Tibial artery (tissue), 4 donors: ENCODE measurements at regions not wholly inside any gene's neighbourhood (a gene's known extent, or its start where the extent isn't known, plus 50 kb on each side); places are given as distances from the start of the nearest gene placed in this dataset.

ENCODE experiments used
- DNase-seq, 2 donors: peaks; one replicate each; pipeline ENCODE4 v3.0.0-alpha.2; 2019
- H3K27ac ChIP-seq, 2 donors: fragments of 200-600 bp; sonication (generic) in 1 of 2; 1 replicate in 1 of 2; 2 replicates in 1 of 2; pipeline ENCODE4 v1.5.1; 2018 to 2019; ENCODE audit warnings: mild to moderate bottlenecking in 1 of 2
- H3K27me3 ChIP-seq, 2 donors: fragments of 200-600 bp; sonication (generic) in 1 of 2; one replicate each; pipeline versions ENCODE4 v1.5.1 to v1.6.0; 2016 to 2019
- H3K36me3 ChIP-seq, 3 donors: fragments of 200-600 bp; sonication (generic) in 2 of 3; one replicate each; pipeline ENCODE4 v1.5.1; 2016 to 2019; ENCODE audit warnings: mild to moderate bottlenecking in 2 of 3
- H3K4me1 ChIP-seq, 4 donors: fragments of 200-600 bp; sonication (generic) in 2 of 4; 1 replicate in 3 of 4; 2 replicates in 1 of 4; pipeline ENCODE4 v1.5.1; 2016 to 2019
- H3K4me3 ChIP-seq, 2 donors: fragments of 200-600 bp; sonication (generic) in 1 of 2; 1 replicate in 1 of 2; 2 replicates in 1 of 2; pipeline ENCODE4 v1.5.1; 2018 to 2019; ENCODE audit warnings: mild to moderate bottlenecking in 2 of 2
- H3K9me3 ChIP-seq, 3 donors: fragments of 200-600 bp; sonication (generic) in 1 of 3; one replicate each; pipeline ENCODE4 v1.5.1; 2016 to 2019
- CTCF ChIP-seq, 2 experiments: fragments of 200-600 bp in 1 of 2; fragments of 450-650 bp in 1 of 2; IDR thresholded peaks; one replicate each; pipeline ENCODE4 v1.5.1; 2017 to 2019; ENCODE audit warnings: antibody characterized with exemption in 2 of 2, mild to moderate bottlenecking in 1 of 2, moderate library complexity in 1 of 2
- intact Hi-C: fragments of 100-400 bp; cut with DNase I; formaldehyde crosslinking; loops from one replicate; pipeline ENCODE4 v1.15.0; 2023; ENCODE audit warnings: low total_unique reads

- no peak for DNase-seq
- no peak overlapping the region for H3K27ac ChIP-seq
- no peaks in the 10 kb centered on the region for H3K36me3 ChIP-seq
- no peak overlapping the region for H3K4me3 ChIP-seq
- H3K4me1 ChIP-seq: peaks cover 0 to 16% (median 8%) of the 10 kb centered on the region in 4 donors
- TF ChIP-seq CTCF (IDR thresholded peaks at IDR 0.05): no peak
- H3K27me3 ChIP-seq: no peaks in the 10 kb centered on the region
- intact Hi-C loops: no loop called here
- no peaks in the 10 kb centered on the region for H3K9me3 ChIP-seq
Observed at GRCh38 chr1:67627336-67627735, 57.7 kb upstream of the GADD45A start.

GRCh38 chr1:67627906-67628305 lies 57.1 kb upstream of the GADD45A start:
- DNase-seq: no peak
- no peak for TF ChIP-seq CTCF (IDR thresholded peaks at IDR 0.05)
- H3K27me3 ChIP-seq: no peaks in the 10 kb centered on the region
- no peaks in the 10 kb centered on the region for H3K9me3 ChIP-seq
- no peak overlapping the region for H3K27ac ChIP-seq
- H3K36me3 ChIP-seq: no peaks in the 10 kb centered on the region
- intact Hi-C loops: no loop called here
- peaks cover 0 to 16% (median 8%) of the 10 kb centered on the region in 4 donors for H3K4me1 ChIP-seq
- H3K4me3 ChIP-seq: no peak overlapping the region

GRCh38 chr1:67629370-67630075 lies 55.5 kb upstream of the GADD45A start:
- intact Hi-C loops: no loop called here
- H3K36me3 ChIP-seq: no peaks in the 10 kb centered on the region
- DNase-seq: no peak
- H3K27ac ChIP-seq: no peak overlapping the region
- no peak overlapping the region for H3K4me3 ChIP-seq
- H3K27me3 ChIP-seq: no peaks in the 10 kb centered on the region
- peaks cover 0 to 16% (median 8%) of the 10 kb centered on the region in 4 donors for H3K4me1 ChIP-seq
- no peaks in the 10 kb centered on the region for H3K9me3 ChIP-seq
- TF ChIP-seq CTCF (IDR thresholded peaks at IDR 0.05): no peak

GRCh38 chr1:67630438-67631045 lies 54.5 kb upstream of the GADD45A start:
- intact Hi-C loops: no loop called here
- H3K27ac ChIP-seq: no peak overlapping the region
- H3K9me3 ChIP-seq: no peaks in the 10 kb centered on the region
- H3K4me1 ChIP-seq: peaks cover 0 to 16% (median 8%) of the 10 kb centered on the region in 4 donors
- TF ChIP-seq CTCF (IDR thresholded peaks at IDR 0.05): no peak
- H3K36me3 ChIP-seq: no peaks in the 10 kb centered on the region
- H3K27me3 ChIP-seq: no peaks in the 10 kb centered on the region
- H3K4me3 ChIP-seq: no peak overlapping the region
- DNase-seq: no peak

- intact Hi-C loops: no loop called here
- Histone ChIP-seq H3K9me3 (no peaks in the 10 kb centered on the region), H3K4me1 (peaks cover 0 to 10% (median 5%) of the 10 kb centered on the region in 4 donors), H3K4me3 (no peak overlapping the region), H3K27ac (no peak overlapping the region), H3K27me3 (no peaks in the 10 kb centered on the region), H3K36me3 (no peaks in the 10 kb centered on the region)
- no peak for TF ChIP-seq CTCF (IDR thresholded peaks at IDR 0.05)
- DNase-seq: no peak
Observed at GRCh38 chr1:67632356-67632755, 52.6 kb upstream of the GADD45A start.
